SJSA1 (cell line): ENCODE measurements at regions not wholly inside any gene's neighbourhood (a gene's known extent, or its start where the extent isn't known, plus 50 kb on each side); places are given as distances from the start of the nearest gene placed in this dataset.
"Not testable (repeated sequence)": the region's sequence is repeated elsewhere in the genome, so short reads cannot be mapped to it uniquely, and the experiment has no call there.

Experiments used
- DNase-seq, 2 experiments: peaks; one replicate each; pipeline ENCODE4 v3.0.0-alpha.2; 2015 to 2020; ENCODE audit warnings: low spot score in 2 of 2, low read depth in 1 of 2
- H3K27ac ChIP-seq: fragments of 250-450 bp; sonication (Bioruptor Pico); 2 replicates; pipeline ENCODE4 v1.5.1; 2020; ENCODE audit warnings: mild to moderate bottlenecking, moderate library complexity
- H3K27me3 ChIP-seq: fragments of 250-450 bp; sonication (Bioruptor Pico); replicated peaks from 2 replicates; pipeline ENCODE4 v1.5.1; 2020; ENCODE audit warnings: mild to moderate bottlenecking, moderate library complexity
- H3K36me3 ChIP-seq: fragments of 250-450 bp; sonication (Bioruptor Pico); 2 replicates; pipeline ENCODE4 v1.5.1; 2020; ENCODE audit warnings: mild to moderate bottlenecking
- H3K4me1 ChIP-seq: fragments of 250-450 bp; sonication (Bioruptor Pico); replicated peaks from 2 replicates; pipeline ENCODE4 v1.6.1; 2021; ENCODE audit warnings: mild to moderate bottlenecking
- H3K4me3 ChIP-seq: fragments of 250-450 bp; sonication (Bioruptor Pico); 2 replicates; pipeline ENCODE4 v1.5.1; 2020; ENCODE audit warnings: mild to moderate bottlenecking
- H3K9me3 ChIP-seq: fragments of 250-450 bp; sonication (Bioruptor Pico); replicated peaks from 2 replicates; pipeline ENCODE4 v1.5.1; 2020; ENCODE audit warnings: mild to moderate bottlenecking

- H3K4me3 ChIP-seq, H3K27ac ChIP-seq, H3K9me3 ChIP-seq, H3K36me3 ChIP-seq, H3K27me3 ChIP-seq, DNase-seq, H3K4me1 ChIP-seq: not testable (repeated sequence)
These were observed 140.1 kb downstream of the PLPPR4 start for GRCh38 chr1:99404399-99404798.

DNA sequence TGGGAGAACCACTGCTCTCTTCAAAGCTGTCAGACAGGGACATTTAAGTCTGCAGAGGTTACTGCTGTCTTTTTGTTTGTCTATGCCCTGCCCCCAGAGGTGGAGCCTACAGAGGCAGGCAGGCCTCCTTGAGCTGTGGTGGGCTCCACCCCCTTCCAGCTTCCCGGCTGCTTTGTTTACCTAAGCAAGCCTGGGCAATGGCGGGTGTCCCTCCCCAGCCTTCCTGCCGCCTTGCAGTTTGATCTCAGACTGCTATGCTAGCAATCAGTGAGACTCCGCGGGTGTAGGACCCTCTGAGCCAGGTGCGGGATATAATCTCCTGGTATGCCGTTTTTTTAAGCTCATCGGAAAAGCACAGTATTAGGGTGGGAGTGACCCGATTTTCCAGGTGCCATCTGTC, 141.0 kb downstream of the PLPPR4 start:
- DNase-seq, H3K27me3 ChIP-seq, H3K9me3 ChIP-seq, H3K36me3 ChIP-seq, H3K4me1 ChIP-seq, H3K27ac ChIP-seq, H3K4me3 ChIP-seq: not testable (repeated sequence)

- no peak overlapping the region for H3K4me3 ChIP-seq
- H3K36me3 ChIP-seq: no peaks in the 10 kb centered on the region
- H3K9me3 ChIP-seq: no peaks in the 10 kb centered on the region
- H3K4me1 ChIP-seq: no peaks in the 10 kb centered on the region
- H3K27ac ChIP-seq: no peak overlapping the region
- H3K27me3 ChIP-seq: no peaks in the 10 kb centered on the region
- no peak for DNase-seq
These were observed 142.7 kb downstream of the PLPPR4 start for GRCh38 chr1:99407018-99407417.

DNA sequence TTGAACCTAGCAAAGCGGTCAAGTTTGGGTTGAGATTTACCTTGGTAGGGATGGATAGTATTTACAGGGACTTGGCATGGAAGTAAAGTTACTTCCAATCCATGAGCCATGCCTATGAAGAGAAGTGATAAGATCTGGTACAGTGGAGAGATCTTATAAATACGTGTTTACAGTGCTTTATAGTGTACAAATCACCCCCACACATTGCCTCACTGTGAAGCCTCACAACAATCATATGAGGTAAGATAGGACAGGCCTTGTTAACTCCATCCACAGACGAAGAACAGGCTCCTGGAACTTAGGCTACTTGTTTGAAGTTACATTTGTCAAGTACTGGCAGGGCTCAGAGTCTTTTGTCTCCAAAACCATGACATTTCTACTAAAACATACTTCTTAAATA, 159.8 kb downstream of the PLPPR4 start:
- H3K36me3 ChIP-seq: no peaks in the 10 kb centered on the region
- no peaks in the 10 kb centered on the region for H3K9me3 ChIP-seq
- H3K4me1 ChIP-seq: no peaks in the 10 kb centered on the region; the same call in 1 of the 2 replicates
- H3K27me3 ChIP-seq: no peaks in the 10 kb centered on the region
- no peak for DNase-seq
- H3K27ac ChIP-seq: no peak overlapping the region
- H3K4me3 ChIP-seq: no peak overlapping the region

GRCh38 chr1:99429754-99430153, 165.5 kb downstream of the PLPPR4 start:
- no peak overlapping the region for H3K27ac ChIP-seq
- no peak for DNase-seq

DNA sequence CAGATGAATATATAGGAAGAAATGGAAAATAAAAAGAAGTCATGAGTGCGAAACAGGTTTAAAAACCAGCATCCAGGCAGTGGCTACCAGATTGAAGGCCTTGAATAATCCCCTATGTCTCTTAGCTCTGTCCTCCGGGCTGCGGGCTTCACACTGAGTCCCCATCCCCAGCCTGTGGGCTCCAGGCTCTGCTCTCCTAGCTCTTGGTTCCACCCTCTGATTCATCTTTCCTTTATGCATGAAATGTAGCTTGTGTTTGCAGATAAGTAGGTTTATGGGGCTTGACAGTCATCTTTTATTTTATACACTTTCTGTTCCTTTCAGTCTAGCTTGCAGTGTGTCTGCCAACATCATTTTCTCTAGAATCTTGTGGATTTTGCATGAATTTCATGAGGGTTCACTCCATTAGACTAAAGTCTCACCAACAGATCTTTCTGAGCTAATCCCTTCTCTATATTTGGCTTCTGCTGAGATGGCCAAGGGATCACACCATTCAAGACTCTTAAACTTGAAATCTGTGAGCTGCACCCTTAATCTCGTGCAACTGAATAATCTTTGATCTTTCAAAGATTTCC, 174.5 kb downstream of the PLPPR4 start:
- no peak for DNase-seq
- Histone ChIP-seq H3K27ac (no peak overlapping the region), H3K36me3 (no peaks in the 10 kb centered on the region), H3K27me3 (no peaks in the 10 kb centered on the region), H3K4me1 (peaks cover 13% of the 10 kb centered on the region), H3K4me3 (no peak overlapping the region), H3K9me3 (no peaks in the 10 kb centered on the region)

More at GRCh38 chr1:99429754-99430153, 165.5 kb downstream of the PLPPR4 start:
- H3K4me1 ChIP-seq: peaks cover 8% of the 10 kb centered on the region; the same call in 1 of the 2 replicates
- H3K4me3 ChIP-seq: no peak overlapping the region
- no peaks in the 10 kb centered on the region for H3K36me3 ChIP-seq
- H3K27me3 ChIP-seq: no peaks in the 10 kb centered on the region
- H3K9me3 ChIP-seq: no peaks in the 10 kb centered on the region

GRCh38 chr1:99439433-99440075, 175.3 kb downstream of the PLPPR4 start:
- Histone ChIP-seq H3K27ac (no peak overlapping the region), H3K4me1 (peaks cover 18% of the 10 kb centered on the region), H3K4me3 (no peak overlapping the region), H3K9me3 (no peaks in the 10 kb centered on the region), H3K36me3 (no peaks in the 10 kb centered on the region), H3K27me3 (no peaks in the 10 kb centered on the region)
- no peak for DNase-seq

DNA sequence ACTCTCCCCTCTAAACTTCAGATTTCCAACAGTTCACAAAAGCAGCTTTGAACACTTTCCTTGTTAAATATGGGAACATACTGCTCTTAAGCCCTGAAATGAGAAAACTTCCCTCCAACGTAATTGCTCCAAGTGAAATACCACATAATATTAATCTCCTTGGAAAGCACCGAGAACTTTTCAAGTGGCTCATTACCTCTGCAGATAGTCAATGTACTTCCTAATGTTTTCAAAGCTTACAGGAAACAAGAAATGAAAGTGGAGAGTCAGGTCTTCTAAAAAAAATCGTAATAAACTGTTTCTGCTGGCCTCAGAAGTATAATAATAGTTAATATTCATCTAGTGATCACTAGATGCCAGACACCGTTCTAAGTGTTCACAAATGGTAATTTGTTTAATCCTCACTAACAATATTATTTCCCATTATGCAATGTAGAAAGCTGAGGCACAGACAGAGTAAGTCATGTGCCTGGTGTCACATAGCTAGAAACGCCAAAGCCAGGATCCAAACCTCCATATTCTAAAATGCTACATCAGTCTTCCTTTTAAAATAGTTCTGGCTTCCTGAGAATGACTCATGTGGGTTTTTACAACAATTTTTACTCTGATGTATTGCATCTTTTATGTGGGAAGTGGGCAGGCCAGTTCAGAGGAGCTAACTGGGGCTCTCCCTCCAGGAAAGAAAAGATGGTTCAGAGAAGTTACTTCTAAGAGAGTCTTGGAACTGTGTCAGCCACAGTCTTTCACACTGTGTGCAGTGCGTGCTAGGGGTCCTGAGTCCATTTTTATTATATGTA, 177.2 kb downstream of the PLPPR4 start:
- H3K27ac ChIP-seq: peak overlapping the region; percentile 27; the same call in 1 of the 2 replicates
- peaks cover 34% of the 10 kb centered on the region for H3K4me1 ChIP-seq
- no peak overlapping the region for H3K4me3 ChIP-seq

DNA sequence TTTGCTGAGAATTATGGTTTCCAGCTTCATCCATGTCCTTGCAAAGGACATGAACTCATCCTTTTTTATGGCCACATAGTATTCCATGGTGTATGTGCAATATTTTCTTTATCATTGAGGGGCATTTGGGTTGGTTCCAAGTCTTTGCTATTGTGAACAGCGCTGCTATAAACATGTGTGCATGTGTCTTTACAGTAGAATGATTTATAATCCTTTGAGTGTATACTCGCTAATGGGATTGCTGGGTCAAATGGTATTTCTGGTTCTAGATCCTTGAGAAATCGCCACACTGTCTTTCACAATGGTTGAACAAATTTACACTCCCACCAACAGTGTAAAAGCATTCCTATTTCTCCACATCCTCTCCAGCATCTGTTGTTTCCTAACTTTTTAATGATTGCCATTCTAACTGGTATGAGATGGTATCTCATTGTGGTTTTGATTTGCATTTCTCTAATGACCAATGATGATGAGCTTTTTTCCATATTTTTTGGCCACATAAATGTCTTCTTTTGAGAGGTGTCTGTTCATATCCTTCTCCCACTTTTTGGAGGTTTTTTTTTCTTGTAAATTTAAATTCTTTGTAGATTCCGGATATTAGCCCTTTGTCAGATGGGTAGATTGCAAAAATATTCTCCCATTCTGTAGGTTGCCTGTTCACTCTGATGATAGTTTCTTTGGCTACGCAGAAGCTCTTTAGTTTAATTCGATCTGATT, 180.1 kb downstream of the PLPPR4 start:
- not testable (repeated sequence) for H3K36me3 ChIP-seq, H3K4me3 ChIP-seq, DNase-seq, H3K27me3 ChIP-seq, H3K9me3 ChIP-seq
- peak overlapping the region; percentile 71 for H3K27ac ChIP-seq
- peaks cover 42% of the 10 kb centered on the region for H3K4me1 ChIP-seq

More for the DNA sequence above, 177.2 kb downstream of the PLPPR4 start:
- no peaks in the 10 kb centered on the region for H3K27me3 ChIP-seq
- DNase-seq: peak in 1 of 2 experiments; percentile 57
- no peaks in the 10 kb centered on the region for H3K9me3 ChIP-seq
- no peaks in the 10 kb centered on the region for H3K36me3 ChIP-seq

DNA sequence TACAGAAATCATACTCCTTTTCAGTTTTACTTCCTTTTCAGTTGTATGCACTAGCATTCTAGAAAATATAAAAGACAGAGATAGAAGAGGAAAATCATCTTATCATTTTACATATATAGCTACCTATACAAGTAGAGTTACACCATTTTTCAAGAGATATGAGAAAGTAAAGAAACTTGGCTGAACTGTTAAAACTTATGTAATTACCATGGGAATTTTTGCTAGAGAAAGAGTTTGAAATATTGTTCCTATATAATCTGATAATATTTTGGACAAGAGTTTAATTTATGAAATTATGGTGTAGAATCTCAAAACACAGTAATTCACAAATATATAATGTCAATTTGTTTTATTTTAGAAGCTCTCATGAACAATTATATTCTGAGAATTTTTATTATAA, 180.8 kb downstream of the PLPPR4 start:
- Histone ChIP-seq H3K4me1 (peaks cover 42% of the 10 kb centered on the region), H3K27ac (peak overlapping the region; percentile 71), H3K9me3 (no peaks in the 10 kb centered on the region), H3K4me3 (no peak overlapping the region), H3K36me3 (no peaks in the 10 kb centered on the region), H3K27me3 (no peaks in the 10 kb centered on the region)
- no peak for DNase-seq

- H3K9me3 ChIP-seq: no peaks in the 10 kb centered on the region
- H3K27ac ChIP-seq: peak overlapping the region; percentile 71
- DNase-seq: peak in 1 of 2 experiments; percentile 85
- H3K36me3 ChIP-seq: no peaks in the 10 kb centered on the region
- H3K4me3 ChIP-seq: no peak overlapping the region
- H3K4me1 ChIP-seq: peaks cover 42% of the 10 kb centered on the region
- H3K27me3 ChIP-seq: no peaks in the 10 kb centered on the region
These were observed 181.2 kb downstream of the PLPPR4 start for GRCh38 chr1:99445486-99445885.

DNA sequence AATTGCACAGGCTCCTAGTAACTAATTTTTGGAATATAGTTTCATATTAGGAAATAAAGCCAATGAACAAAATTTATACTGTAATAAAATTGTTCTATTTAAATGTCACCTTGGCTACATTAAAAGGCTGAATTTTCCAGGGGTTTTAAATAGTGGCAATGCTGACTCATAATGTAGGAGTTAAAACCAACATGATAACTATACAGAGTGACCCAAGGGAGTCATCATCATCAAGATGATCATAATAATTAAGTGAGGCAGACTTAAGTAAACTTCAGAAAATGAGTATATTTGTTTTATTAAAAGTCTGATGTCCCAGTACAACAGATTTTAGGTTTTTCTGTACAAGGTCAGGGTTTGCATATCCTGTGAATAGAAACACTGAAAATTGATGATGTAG, 183.4 kb downstream of the PLPPR4 start:
- no peaks in the 10 kb centered on the region for H3K36me3 ChIP-seq
- no peak for DNase-seq
- no peaks in the 10 kb centered on the region for H3K9me3 ChIP-seq
- no peak overlapping the region for H3K27ac ChIP-seq
- no peak overlapping the region for H3K4me3 ChIP-seq
- H3K4me1 ChIP-seq: peaks cover 29% of the 10 kb centered on the region
- no peaks in the 10 kb centered on the region for H3K27me3 ChIP-seq

DNA sequence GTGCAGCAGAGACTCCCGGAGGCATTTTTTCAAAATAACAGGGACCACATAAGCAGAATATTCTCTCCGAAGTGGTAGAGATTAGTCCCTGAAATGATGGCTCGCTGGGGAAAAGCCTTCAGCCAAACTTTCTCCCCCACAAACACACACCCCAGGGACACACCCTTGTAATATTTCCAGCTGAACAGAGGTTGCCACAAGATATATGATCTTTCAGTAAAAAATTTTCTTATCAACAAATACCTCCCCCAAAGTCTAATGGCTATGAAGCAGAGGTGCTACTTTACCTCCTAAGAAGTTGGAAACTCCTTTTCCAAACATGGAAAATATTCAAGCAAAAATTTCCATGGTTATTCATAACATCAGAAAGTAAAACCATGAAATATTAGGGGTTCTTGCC, 190.2 kb upstream of the PALMD start:
- H3K4me1 ChIP-seq: peaks cover 24% of the 10 kb centered on the region
- no peaks in the 10 kb centered on the region for H3K9me3 ChIP-seq
- no peak for DNase-seq
- no peaks in the 10 kb centered on the region for H3K27me3 ChIP-seq
- H3K27ac ChIP-seq: no peak overlapping the region
- no peak overlapping the region for H3K4me3 ChIP-seq
- no peaks in the 10 kb centered on the region for H3K36me3 ChIP-seq
